ENCODE measurements at regions not wholly inside any gene's neighbourhood (a gene's known extent, or its start where the extent isn't known, plus 50 kb on each side); places are given as distances from the start of the nearest gene placed in this dataset.

GRCh38 chr12:116654226-116654743, 83.6 kb downstream of the SPRING1 start:
- no peak for TF ChIP-seq CTCF (IDR thresholded peaks at IDR 0.05; ENCODE audit: low read depth, low read length)
- no peak for DNase-seq (ENCODE audit: low read depth in 2 of 2)
- no peak overlapping the region for H3K4me3 ChIP-seq (replicated peaks in 1 of 2; ENCODE audit: low read depth in 2 of 2, low read length in 2 of 2)

GRCh38 chr12:116651089-116651488, 86.8 kb downstream of the SPRING1 start:
- DNase-seq (ENCODE audit: low read depth in 2 of 2) = no peak
- no peak overlapping the region for H3K4me3 ChIP-seq (replicated peaks in 1 of 2; ENCODE audit: low read depth in 2 of 2, low read length in 2 of 2)
- no peak for TF ChIP-seq CTCF (IDR thresholded peaks at IDR 0.05; ENCODE audit: low read depth, low read length)

GRCh38 chr12:116650585-116651087, 87.2 kb downstream of the SPRING1 start:
- peak in 1 of 2 donors; percentile 5 for DNase-seq (ENCODE audit: low read depth in 2 of 2)

GRCh38 chr12:116650062-116650461, 87.8 kb downstream of the SPRING1 start:
- no peak overlapping the region for H3K4me3 ChIP-seq (replicated peaks in 1 of 2; ENCODE audit: low read depth in 2 of 2, low read length in 2 of 2)
- no peak for TF ChIP-seq CTCF (IDR thresholded peaks at IDR 0.05; ENCODE audit: low read depth, low read length)
- peak in 1 of 2 donors; percentile 35 for DNase-seq (ENCODE audit: low read depth in 2 of 2)

More at GRCh38 chr12:116650585-116651087, 87.2 kb downstream of the SPRING1 start:
- H3K4me3 ChIP-seq (replicated peaks in 1 of 2; ENCODE audit: low read depth in 2 of 2, low read length in 2 of 2) = no peak overlapping the region
- TF ChIP-seq CTCF (IDR thresholded peaks at IDR 0.05; ENCODE audit: low read depth, low read length) = no peak

- no peak for TF ChIP-seq CTCF (IDR thresholded peaks at IDR 0.05; ENCODE audit: low read depth, low read length)
Observed at GRCh38 chr12:116647813-116648212, 88.6 kb downstream of the MAP1LC3B2 start.

GRCh38 chr12:116646901-116647300, 87.7 kb downstream of the MAP1LC3B2 start:
- no peak for DNase-seq (ENCODE audit: low read depth in 2 of 2)
- TF ChIP-seq CTCF (IDR thresholded peaks at IDR 0.05; ENCODE audit: low read depth, low read length) = no peak
- H3K4me3 ChIP-seq (replicated peaks in 1 of 2; ENCODE audit: low read depth in 2 of 2, low read length in 2 of 2) = no peak overlapping the region

More at GRCh38 chr12:116647813-116648212, 88.6 kb downstream of the MAP1LC3B2 start:
- H3K4me3 ChIP-seq (replicated peaks in 1 of 2; ENCODE audit: low read depth in 2 of 2, low read length in 2 of 2) = no peak overlapping the region
- no peak for DNase-seq (ENCODE audit: low read depth in 2 of 2)

- TF ChIP-seq CTCF (IDR thresholded peaks at IDR 0.05; ENCODE audit: low read depth, low read length) = no peak
- H3K4me3 ChIP-seq (replicated peaks in 1 of 2; ENCODE audit: low read depth in 2 of 2, low read length in 2 of 2) = no peak overlapping the region
- no peak for DNase-seq (ENCODE audit: low read depth in 2 of 2)
Observed at GRCh38 chr12:116644806-116645205, 85.6 kb downstream of the MAP1LC3B2 start.

Data from cardiac fibroblast (primary cell).